ENCODE measurements at regions not wholly inside any gene's neighbourhood (a gene's known extent, or its start where the extent isn't known, plus 50 kb on each side); places are given as distances from the start of the nearest gene placed in this dataset.
"Not testable (repeated sequence)": the region's sequence is repeated elsewhere in the genome, so short reads cannot be mapped to it uniquely, and the experiment has no call there.

GRCh38 chr3:59170166-59170565 is 120.3 kb upstream of the CFAP20DC start:
- not testable (repeated sequence) for DNase-seq

DNA sequence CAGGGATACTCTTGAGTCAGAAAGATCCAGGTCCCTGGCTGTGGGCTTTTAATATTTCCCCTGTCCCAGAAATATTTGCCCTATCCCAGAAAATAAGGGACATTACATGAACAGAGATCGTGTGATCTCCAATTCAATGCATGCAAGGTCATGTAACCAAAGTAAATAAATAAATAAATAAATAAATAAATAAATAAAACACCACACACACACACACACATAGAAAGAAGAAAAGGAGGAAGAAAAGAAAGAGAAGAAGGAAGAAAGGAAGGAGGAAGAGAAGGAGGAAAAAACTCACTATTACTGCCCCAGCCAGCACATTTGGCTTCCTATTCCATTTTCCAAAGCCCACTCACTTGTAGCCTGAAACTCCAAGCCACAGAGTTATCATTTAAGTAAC is 117.9 kb upstream of the CFAP20DC start:
- DNase-seq, result no peak

GRCh38 chr3:59163953-59164352 is 114.1 kb upstream of the CFAP20DC start:
- DNase-seq, result no peak

- DNase-seq, result no peak
These were observed 111.2 kb upstream of the CFAP20DC start for GRCh38 chr3:59161048-59161447.

DNA sequence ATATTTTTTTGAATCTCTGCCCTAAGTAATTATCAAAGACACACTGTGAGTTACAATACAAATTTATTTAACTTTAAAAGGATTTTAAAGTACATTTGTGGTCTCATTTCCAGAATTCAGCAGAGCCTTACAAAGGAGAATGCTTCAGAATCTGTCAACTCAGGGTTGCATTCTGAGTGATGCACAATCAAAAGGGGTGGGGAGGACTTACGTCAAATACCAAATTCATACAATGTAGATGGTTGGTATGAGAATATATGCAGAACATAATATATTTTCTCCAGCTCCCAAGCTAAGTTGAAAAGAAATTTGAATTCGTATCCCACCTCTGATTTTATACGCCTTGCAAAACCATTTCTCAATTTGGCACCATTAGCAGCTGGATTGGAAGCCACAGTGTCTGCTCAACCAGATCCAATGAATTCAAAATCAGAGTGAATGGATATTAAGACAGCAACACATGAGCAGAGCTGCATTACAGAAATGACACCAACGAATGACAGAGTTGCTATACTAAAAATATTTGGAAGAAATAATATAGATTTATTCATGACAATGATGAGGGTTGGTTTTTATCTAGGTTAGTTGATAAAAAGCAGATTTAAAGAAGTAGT is 110.4 kb upstream of the CFAP20DC start:
- DNase-seq, result no peak

- no peak for DNase-seq
These were observed 103.8 kb upstream of the CFAP20DC start for GRCh38 chr3:59153648-59154047.

GRCh38 chr3:59152943-59153342 is 103.1 kb upstream of the CFAP20DC start:
- no peak for DNase-seq

DNA sequence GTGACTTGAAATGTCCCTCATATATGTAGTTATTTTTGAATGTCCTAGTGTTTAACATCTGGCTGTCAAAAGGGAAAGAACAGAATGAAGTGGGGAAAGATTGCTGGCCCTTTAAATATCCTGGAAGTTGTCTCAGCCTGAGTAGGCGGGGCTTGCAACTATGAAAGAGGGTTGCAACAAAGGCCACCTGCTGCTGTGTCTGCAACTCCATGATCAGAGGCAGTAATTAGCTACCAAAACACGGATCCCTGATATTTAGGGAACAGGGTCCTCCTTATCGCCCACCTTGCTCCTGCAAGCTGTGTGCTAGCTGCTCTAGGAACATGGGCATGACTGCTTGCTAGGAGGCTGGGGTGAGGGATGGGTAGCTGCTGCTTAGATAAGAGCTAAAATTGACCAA is 100.2 kb upstream of the CFAP20DC start:
- no peak for DNase-seq

GRCh38 chr3:59149166-59149565 is 99.3 kb upstream of the CFAP20DC start:
- DNase-seq, result no peak

DNA sequence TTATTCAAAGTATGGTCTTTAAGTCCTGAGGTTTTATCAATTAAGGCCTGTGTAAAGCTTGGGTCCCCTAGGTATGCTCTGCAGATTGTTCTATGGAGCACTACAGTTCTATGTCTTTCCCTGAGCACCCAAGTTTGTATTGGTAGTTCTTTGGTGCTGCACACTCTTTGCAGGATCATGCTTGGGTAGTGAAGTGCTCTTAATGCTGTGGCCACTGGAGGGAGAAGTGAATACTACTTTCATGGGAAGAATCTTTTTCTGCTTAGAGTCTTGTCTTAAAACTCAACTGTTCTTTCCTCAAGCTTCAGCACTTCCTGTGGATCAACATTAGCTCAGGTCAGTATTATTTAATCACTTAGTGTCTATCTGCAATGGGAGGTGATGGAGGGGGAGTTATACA is 93.6 kb upstream of the CFAP20DC start:
- no peak for DNase-seq

GRCh38 chr3:59142556-59142955 is 92.7 kb upstream of the CFAP20DC start:
- no peak for DNase-seq

DNA sequence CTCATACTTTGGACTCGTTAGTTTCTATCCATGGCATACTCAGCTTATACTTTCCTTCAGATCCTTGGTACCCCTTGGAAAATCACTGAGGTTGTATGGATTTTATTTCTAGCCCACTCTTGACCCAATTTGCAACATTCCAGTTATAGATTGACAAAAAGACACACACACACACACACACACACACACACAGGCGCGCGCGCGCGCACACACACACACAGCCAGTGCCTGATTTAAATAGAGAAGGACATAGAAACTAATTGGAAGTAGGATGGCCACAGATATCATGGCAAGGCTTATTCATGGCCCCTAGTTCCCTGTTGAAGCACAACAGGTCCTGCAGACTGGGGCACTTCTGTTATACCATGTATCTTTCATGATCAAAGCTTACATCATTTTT is 89.1 kb upstream of the CFAP20DC start:
- no peak for DNase-seq

DNA sequence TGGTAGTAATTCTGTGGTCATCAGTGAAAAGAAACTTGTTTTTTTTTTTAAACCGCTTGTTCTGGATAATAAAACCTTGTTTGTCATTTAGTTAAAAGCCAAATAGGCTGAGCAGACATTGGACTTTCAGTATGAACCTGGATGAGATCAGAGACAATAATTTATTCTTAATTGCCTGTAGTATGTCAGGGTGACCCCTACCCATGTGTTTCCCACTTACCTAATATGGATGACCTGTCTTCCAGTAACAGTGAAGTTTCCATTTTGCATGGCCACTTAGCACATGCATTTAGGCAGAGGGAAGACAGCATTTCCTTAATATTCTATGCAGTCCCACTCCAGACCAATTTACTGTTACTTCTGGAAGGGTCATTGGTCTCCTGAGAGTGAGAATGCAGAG is 87.6 kb upstream of the CFAP20DC start:
- DNase-seq, result no peak

- no peak for DNase-seq
These were observed 86.3 kb upstream of the CFAP20DC start for GRCh38 chr3:59136081-59136480.

GRCh38 chr3:59135096-59135495 is 85.3 kb upstream of the CFAP20DC start:
- DNase-seq, result no peak

DNA sequence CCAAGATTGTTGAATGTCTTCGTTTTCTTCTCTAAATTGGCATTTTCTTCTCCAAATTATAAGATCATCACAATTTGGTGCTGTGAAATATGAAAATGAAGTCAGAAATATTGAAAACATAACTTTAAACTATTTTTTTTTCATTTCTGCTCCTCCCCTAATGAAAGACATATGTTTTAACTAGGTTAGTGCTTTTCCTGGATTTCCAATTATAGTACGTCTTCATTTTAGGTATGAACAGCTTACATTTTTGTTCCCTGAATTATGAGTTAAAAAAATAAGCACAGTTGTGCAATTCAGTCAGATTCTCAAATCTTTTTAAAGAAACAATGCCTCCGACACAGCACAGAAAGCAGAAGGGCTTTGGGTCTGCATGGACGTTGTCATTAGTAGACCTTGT is 83.5 kb upstream of the CFAP20DC start:
- DNase-seq, result no peak

DNA sequence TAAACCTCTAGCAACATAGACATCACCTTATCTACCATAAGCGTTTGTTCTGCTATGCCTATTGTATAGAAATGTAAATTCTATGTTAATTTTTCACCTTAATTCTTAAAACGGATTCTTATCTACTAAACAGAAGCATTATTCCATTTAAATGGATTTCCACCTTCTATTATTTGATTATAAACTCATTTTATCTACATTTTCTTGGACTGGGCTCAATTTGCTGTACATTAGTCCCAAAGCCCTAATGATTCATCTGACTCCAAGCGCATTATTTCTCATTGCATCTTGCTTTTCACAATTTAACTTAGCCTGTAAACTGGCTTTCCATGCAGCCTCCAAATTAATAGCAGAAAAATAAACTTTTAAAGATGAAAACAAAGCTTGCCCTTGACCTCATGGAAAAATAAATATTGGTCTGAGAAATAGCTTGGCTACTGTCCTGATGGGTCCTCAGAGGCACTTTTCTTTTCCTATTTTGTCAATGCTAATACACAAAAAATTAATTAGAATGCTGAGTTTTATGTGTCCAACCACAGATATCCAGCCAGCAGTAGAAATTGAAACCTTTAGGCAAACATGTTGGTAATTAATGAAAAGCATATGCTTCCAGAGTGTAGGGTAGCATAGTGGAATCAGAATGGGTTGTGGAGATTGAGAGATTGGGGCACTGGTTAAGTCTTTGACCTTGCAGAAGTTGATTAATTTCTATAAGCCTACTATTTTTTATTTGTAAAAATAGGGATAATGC is 81.4 kb upstream of the CFAP20DC start:
- DNase-seq, result no peak

DNA sequence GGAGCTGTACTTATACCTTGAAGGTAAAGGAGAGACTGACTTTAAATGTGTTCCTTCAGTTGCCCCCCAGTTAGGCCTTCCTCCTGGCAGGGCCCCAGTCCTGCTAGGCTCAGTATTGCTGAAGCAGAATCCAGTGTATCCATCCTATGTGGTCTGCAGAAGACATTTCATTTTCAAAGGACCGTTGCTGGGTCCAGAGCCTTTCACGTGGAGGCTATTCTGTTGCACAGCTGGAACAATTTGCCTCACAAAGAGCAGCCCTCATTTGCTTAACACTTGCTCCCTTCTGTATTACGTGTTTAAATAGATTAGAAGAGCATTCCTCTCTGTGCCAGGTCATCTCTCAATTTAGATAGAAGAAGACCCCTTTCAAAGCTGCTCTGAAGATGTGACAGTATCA is 78.9 kb upstream of the CFAP20DC start:
- no peak for DNase-seq

GRCh38 chr3:59127071-59127470 is 77.2 kb upstream of the CFAP20DC start:
- DNase-seq, result no peak

DNA sequence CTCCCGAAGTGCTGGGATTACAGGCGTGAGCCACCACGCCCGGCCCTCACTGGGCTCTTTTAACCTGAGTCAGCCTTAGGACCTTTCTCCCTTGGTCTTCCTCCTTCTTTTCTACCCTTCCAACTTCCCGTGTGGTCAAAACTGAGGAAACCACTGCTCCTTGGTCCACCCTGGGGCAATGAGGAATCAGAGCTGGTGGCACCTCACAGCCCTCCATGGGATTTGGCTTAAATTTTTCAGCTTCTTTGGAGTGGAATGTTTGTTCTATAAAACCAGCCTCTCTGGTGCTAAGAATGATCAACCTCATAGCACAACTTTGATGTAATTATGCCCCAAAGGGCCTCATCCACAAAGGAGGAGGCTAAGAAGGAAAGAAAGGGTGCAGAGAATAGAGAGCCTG is 76.6 kb upstream of the CFAP20DC start:
- no peak for DNase-seq

DNA sequence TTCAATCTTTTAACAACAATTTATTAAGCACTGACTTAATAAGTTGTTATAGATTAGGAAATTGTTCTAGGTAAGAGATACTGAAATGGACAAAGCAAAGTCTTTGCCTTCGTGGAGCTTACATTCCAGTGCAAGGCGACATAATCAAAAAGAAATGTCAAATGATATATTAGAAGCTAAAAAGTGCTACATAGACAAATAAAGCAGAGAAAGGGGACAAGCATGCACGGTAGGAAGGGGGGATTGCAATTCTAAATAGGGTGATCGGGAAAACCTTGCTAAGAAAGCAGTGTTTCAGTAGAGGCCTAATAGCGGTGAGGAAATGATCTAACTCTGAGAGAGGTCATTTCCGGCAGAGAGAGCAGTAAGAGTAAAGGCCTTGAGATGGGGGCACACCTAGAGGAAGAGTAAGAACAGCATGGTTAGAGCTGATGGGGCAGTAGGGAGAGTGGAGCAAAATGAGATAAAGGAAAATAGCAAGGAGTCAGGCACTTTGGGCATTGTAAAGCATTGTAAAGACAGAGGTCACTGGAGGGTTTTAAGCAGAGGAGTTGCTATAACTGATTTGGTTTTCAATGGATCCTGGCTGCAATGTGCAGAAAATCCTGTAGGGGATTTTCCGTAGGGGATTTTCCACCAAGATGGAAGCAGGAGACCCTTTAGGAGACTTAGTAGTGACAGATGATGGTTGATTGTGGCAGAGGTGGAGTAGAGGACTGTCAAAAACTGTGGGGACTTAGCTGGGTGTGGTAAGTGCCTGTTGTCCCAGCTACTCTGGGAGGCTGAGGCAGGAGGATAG is 71.7 kb upstream of the CFAP20DC start:
- DNase-seq, result no peak

GRCh38 chr3:59118928-59119327 is 69.1 kb upstream of the CFAP20DC start:
- no peak for DNase-seq

GRCh38 chr3:59117396-59117795 is 67.6 kb upstream of the CFAP20DC start:
- DNase-seq, result no peak

GRCh38 chr3:59116233-59116537 is 66.4 kb upstream of the CFAP20DC start:
- no peak for DNase-seq

All from activated naive CD4-positive, alpha-beta T cell (primary cell).